GM18868 (cell line): ENCODE measurements at regions not wholly inside any gene's neighbourhood (a gene's known extent, or its start where the extent isn't known, plus 50 kb on each side); places are given as distances from the start of the nearest gene placed in this dataset.

Experiments
- ATAC-seq: cut with Tn5 transposase; IDR thresholded peaks from one replicate; pipeline ENCODE4 v1.9.1; 2021; ENCODE audit warnings: mild to moderate bottlenecking, moderate library complexity; ENCODE audit not compliant: unreplicated experiment

DNA sequence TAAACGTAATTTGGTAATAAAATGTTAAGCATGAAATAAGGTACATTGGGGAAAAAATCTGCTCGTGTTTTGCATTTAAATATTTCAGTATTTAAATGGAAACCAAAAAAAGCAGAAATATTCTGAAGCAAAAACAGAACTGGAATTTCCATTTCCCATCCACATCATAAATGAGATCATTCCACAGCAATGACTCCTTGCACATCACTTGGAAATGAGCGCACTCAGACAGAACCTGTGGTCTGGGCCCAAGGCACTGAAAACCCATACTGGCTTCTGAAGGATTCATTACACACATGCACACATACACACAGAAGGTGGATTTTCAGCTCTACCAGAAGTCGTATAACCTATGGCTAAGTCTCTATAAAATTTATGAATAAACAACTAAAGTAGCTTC, 174.8 kb downstream of the IBTK start:
- no peak for ATAC-seq

DNA sequence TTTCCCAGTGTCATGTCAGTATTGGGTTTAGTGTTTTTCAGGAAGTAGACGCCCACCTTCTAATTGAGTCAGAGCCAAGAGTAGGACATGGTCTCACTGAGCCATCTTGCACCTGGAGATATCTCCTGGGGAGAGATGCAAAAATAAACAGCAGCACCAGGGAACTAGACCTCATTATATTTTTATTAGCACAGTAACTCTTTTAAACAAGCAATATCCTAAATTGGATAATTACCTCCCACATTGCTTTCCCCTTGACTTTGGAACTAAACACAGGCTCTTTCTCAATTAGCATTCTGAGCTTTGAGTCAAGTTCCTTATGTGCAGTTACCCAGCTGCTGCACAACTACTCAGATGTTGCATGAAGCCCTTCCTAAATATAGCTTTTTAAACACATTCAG, 175.4 kb downstream of the IBTK start:
- no peak for ATAC-seq

DNA sequence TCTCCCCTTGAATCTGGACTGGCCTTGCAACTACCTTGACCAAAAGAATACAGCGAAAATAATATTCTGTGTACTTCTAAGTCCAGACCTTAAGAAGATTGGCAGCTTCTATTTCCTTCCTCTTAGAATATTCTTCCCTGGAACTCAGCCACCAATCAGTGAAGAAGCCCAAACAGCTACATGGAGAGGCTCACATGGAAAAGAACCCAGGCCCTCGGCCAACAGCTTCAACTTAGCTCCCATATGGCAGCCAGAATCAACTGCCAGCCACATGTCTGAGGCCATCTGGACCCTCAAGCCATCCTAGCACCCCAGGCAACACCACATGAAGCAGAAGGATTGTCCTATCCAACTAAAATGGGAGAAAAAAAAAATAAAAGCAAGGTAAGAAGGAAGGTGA, 178.8 kb downstream of the IBTK start:
- no peak for ATAC-seq

DNA sequence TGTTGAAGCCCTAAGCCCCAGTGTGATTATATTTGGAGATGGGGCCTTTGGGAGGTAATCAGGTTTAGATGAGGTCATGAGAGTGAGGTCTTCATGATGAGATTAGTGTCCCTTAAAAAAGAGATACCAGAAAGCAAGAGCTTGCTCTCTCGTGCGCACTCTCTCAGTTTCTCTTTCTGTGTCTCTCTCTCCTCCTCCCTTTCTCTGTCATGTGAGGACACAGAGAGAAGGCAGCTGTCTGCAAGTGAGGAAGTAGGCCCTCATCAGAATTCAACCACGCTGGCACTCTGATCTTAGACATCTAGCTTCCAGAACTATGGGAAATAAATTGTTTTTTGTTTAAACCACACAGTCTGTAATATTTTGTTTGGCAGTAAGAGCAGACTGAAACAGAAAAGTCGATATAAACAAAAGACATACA, 180.5 kb downstream of the IBTK start:
- peak; percentile 98 for ATAC-seq

DNA sequence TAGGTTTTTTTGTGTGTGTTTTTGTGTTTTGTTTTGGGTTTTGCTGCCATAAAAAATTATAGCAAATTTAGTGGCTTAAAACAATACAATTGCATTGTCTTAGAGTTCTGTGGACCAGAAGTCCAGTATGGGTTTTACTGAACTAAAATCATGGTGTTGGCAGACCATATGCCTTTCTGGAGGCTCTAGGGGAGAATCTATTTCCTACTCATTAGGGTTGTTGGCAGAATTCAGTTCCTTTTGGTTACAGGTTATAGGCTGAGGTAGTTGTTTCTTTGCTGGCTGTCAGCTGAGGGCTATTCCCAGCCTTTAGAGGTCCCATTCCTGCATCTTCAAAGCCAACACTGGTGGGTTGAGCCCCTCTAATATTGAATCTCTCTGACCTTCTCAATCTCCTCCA, 181.3 kb downstream of the IBTK start:
- ATAC-seq = no peak

DNA sequence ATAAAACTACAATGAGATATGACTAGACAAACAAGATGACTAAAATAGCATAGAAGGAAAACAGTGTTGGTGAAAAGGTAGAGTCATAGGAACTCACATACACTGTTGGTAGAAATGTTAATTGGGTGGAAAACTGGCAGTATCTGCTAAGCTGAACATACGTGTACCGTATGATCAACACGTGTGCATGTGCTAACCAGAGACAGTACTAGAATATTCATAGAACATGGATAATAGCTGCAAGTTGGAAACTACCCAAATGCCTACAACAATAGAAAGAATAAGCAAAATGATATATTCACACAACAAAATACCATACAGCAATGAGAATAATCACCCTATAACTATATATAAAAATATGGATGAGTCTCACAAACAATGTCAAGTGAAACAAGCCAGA, 184.0 kb downstream of the IBTK start:
- ATAC-seq = no peak

DNA sequence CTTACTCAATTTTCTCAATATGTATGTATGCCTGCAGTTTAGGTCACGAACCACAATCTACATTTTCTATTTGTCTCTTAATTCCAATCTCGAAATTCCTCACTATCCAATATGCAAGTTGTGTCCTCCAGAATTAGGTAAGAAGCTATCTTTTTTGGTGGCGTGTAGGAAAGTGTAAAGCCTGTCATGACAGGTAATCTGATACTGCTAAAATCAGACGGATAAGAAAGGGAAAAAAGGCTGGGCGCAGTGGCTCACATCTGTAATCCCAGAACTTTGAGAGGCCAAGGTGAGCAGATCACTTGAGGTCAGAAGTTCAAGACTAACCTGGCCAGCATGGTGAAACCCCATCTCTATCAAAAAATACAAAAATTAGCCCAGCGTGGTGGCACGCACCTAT, 185.3 kb downstream of the IBTK start:
- no peak for ATAC-seq

DNA sequence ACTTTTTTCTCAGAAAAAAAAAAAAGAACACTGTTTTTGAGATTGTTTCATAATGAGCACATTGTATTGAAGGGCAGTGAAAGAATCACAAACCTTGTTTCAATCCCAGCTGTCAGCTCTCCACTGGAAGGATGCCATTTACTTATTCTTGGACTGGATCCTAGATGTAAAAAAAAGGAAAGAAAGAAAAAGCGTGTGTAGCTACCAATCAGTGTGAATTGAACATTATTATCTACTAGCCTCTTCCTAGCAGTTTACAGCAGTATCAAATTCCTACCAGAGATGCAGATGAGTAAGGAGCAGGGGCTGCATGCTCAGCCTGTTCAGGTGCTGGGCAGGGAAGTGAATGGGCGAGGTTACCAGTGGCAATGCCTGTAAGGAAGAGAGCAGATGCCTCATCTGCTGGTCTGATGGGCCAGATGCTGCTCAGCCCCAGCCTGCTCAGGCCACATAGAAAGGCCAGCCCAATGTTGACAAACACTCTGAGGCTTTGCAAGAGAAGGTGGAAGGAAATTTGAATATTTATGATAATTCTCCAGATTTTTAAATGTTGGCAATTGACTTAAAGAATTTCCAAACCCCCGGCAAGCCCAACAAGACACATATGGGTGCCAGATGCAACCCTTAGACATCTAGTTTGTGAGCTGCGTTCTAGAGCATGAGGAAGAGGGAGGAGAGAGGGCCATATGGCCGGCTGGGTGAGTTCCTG, 189.5 kb downstream of the IBTK start:
- no peak for ATAC-seq

DNA sequence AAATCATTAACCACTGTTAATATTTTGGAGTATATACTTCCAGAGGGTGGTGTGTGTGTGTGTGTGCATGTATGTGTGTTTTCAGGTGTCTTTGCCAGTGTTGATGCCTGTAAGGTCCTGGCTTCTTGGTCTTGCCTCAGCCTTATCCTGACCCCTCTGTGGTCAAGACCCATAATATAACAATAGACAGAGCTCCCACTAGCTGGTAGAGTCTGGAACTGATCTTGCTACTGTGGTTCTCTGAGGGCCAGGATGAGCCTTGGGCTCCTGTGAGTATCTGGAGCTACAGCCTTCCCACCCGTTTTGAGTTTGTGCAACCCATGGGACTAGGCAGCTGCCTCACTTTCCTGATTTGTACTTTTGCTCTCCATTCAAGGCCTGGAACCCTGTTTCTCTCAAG, 191.0 kb downstream of the IBTK start:
- ATAC-seq = no peak

DNA sequence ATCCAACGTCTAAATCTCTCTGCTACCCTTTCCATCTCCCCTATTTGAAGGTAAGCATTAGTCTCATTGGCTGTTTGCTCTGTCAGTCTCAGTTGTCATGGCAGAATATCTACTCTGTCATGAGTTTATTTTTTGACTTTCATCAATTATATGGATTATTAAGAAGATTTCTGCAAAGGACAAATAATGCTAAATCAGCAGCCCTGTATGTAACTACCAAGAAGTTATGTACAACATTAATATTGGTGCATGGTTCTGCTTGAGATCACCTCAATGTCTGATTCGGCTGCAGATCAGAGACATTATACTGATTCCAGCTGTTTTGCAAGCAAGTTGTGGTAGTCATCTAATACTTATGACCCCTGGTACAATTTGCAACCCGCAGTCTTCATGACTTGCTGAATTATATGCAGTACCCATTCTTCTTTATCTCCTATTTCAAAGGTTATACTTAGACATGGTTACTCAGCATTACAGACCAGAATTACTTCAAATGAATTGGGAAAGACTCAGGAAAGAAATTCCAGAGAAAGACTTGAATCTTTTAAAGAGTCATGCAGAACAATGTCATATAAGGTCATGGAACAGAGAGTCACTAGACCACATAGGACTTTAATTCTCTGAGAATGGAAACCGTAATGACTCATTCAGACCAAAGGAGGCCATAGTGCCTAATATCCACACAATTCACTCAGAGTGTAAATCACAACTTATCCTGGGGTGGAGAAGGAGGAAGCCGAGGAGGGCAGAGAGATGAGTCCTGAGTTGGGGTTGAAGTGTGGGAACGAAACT, 201.4 kb downstream of the IBTK start:
- ATAC-seq = no peak

DNA sequence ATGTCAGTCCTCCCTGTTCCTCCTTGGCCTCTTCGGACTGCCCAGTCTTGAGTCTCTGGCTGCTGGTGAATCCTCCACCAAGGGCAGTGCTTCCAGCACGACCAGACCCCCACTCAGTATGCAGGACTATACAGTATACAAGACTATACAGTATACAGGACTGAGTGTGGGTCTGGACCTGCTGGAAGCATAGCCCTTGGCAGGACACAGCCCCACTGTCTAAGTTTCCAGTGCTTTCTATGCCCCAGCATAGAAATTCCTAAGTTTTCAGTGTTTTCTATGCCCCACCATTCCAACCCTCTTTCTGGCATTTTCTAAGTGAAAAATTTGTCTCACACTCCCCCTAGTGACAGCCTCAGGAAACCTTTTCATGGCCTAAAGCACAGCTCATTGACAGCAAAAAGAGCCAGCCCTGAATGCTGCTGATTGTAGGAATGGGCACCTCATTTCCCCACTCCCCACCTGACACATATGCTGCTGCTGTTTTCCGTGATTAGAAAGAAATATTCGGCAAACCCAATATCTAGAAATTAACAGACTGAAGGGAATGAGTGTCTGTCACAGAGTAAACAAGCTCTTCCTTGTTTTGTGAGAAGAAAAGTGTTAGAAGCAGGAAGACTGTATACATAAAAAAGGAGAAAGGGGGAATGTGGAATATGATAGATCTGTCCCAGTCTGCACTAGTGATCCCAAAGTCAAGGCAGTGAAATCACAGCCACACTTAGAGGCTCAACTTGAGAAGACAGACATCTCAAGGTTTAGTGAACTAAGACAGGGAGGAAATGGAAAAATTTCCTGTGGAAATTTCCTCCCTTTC, 206.9 kb downstream of the IBTK start:
- peak; percentile 85 for ATAC-seq

DNA sequence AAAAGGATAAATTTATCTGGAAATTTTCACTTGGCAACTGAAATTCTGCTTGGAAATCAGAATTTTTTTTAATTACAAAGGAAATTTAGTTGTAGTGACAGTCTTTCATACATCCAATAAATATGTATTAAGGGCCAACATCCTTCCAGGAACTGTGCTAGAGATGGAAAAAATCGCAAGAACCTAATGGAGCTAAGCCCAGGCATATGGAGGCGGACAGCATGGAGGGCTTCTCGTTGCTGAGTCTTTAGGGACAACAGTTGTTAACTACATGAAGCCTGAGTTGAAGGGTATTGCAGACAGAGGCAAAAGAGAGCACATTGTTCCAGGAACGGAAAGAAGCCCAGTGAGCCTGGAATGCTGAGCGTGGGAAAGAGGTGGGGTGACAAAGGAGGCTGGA, 208.9 kb downstream of the IBTK start:
- no peak for ATAC-seq

DNA sequence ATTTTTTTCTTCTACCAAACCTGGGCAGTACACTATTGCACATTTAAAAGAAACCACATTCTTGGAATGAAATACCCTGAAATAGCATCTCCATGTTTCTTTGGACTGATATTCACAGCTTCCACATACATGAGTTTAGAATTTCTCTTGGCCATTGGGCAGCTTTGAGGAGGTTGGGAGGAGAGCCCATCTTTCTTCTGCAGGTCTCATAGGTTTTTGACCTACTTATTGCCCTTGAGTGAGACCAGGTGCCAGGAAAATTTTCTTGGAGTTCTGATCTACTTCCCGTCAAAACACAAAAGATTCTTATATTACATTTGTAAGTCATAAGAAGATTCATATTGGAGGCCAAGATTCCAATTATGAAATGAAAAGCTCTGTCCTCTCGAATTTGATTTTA, 212.0 kb downstream of the IBTK start:
- no peak for ATAC-seq

DNA sequence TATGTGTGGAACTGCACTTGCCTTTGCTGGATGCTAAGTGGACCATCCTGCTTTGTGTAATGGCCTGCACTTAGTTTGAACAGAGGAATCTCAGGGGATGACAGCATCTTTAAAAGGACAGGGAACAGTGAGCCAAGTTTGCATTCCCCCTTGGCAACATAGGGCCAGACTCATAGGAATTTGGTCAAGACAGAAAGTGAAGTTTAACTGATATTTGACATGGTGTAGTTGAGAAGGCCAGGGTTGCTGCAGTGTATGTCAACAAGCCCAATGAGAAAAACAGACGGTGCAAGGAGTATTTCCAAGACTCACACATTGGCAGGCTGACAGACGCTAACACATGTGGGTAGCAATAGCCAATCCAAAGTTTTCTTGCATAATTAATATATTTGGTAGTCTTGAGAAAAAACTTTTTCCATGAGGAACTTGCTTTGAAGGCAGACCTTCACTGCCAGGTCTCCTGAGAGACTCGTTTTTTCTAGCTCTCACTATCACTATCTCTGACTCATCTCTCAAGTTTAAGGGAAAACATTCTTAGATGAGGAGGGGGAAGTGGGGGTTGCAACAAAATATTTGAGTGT, 213.8 kb downstream of the IBTK start:
- no peak for ATAC-seq

DNA sequence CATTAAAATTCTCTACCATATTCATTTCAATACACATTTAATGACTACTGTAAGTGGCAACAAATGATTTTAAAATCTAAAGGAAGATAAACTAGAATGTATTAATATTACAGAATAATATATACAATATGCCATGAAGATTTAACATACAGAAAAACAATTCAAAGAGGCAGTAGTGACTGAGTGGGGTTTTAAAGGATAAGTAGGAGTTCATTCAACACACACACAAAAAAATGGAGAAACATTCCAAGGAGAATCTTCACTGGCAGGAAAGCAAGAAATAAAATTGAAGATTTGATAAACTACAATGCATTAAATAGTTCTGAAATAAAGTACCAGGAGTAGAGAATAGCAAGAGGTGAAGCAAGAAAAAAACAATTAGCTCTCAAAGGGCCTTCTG, 215.1 kb downstream of the IBTK start:
- ATAC-seq = no peak

DNA sequence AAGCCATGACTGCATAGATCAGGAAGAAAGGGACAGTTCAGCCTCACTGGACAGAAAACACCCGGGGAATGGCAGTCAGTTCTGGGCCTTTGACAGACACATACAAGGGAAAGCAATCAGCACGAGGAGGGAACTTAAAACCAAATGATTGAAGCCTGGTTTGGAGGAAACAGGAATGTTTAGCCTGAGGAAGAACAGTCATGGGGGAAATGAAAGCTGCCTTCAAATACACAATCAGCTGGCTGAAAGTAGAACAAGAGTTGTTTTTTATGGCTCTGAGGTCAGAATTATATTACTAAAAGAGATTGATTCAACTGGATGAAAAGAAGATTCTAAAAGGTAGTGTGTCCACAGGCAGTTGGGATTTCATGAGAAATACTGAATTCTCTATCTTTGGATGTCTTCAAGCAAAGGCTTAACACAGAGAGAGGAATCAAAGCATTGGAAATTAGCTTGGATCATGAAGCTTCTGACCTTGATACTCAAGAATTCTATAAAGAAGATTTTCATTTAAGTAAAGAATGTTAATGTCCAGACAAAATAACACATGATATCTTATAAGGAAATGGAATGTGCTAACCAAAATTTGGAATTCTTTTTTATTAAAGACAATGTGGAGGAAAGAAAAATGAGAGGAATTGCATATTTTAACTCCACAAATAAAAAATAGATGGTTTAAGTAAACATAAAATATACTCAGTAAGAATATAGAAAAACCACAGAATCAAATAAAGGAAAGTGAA, 216.6 kb downstream of the IBTK start:
- no peak for ATAC-seq

DNA sequence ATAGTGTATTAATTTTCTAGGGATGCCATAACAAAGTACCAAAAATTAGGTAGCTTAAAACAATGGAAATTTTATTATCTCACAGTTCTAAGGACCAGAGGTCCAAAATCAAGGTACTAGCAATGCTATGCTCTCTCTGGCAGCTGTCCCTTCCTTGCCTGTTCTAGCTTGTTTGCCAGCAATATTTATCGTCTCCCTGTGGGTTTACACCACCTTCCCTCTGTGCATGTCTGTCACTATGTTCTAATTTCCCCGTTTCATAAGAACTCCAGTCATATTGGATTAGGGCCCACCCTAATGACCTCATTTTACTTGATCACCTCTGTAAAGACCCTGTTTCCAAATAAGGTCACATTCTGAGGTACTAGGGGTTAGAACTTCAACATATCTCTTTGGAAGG, 217.2 kb downstream of the IBTK start:
- ATAC-seq = no peak

DNA sequence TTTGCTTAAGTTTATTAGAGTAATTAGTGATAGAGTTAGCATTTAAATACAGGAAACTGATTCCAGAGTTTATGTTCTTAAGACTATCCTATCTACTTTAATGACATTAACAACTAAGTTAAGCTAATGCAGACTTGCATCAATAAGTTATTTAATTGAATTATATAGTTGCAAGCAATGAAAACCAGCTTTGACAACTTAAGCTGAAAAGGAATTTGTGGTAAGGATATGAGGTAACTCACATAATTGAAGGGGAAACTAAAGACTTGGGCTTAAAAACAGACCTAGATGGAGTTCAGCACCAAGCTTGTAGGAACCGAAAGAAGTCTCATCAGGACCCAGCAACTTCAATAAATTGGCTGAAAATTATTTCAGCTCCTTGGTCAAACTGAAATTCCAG, 222.3 kb downstream of the IBTK start:
- ATAC-seq = no peak

DNA sequence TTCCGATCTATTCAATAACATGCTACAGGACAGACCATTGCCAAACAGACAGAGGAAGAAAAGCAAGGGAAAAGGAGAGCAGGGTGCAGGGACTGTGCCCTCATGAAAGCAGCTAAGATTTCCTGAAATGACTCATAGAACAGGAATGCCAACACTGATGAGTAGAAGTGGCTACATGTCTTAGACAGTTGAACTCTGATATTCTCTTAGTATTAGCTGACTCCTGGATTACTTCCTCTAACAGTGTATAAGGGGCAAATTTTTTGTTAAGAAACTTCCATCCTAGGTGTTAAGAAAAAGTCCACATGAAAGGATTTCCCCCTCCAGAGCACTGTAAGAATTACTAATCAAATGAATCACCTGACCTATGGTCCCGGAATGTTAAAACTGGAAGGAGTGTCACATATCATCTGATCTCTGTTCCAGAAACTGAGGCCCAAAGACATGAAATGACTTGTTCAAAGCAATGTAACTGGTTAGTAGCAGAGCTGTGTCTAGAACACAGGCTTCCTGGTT, 224.9 kb downstream of the IBTK start:
- no peak for ATAC-seq

DNA sequence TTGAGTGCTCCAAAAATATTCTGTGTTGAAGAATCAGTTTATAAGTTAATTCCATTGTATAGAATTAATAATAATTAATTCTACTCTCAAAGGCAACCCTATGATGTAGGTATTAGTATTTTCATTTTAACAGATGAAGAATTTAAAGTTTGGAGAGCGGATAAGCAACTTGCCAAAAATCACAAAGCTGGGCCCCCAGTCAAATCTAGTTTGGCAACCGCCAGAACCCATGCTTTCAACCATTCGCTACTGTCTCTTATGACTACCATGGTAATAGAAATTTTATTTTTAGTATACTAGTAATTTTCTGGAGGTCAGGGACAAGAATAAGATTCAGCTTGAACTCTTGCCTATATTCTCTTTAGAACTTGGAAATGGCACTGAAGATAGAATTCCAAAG, 229.8 kb downstream of the IBTK start:
- no peak for ATAC-seq

DNA sequence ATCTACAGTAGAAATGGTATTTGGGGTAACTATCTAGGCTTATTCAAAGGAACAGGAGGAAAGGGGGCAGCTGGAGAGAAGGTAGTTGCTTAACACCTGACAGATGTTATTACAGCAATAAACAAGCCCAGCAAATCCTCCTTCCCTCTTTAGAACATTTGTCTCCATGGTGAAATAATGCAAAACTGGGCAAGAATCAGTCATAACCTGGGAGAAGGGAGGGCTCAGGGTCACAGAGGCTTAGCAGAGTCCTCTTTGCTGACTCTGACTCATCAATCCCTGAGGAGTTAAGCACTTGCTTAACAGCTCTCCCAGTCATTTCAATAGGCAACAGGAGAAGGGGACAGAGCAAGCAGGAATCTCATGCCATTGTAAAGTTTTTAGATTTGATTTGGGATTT, 230.3 kb downstream of the IBTK start:
- no peak for ATAC-seq
